H1 (cell line): ENCODE measurements at regions not wholly inside any gene's neighbourhood (a gene's known extent, or its start where the extent isn't known, plus 50 kb on each side); places are given as distances from the start of the nearest gene placed in this dataset.

Experiments used
- CTCF ChIA-PET: fragments of 300-600 bp; sonication (Branson Sonifier 250); formaldehyde crosslinking; loops from one replicate; lab custom pipeline; 2021; ENCODE audit not compliant: partially characterized antibody; lab: Charles Lee
- POLR2A ChIA-PET: fragments of 300-600 bp; sonication (Branson Sonifier 250); formaldehyde crosslinking; loops from one replicate; lab custom pipeline; 2021; ENCODE audit warnings: inconsistent platforms; ENCODE audit not compliant: partially characterized antibody; lab: Charles Lee
- DNase-seq, 2 experiments: peaks; one replicate each; pipeline versions ENCODE4 v3.0.0 to v3.0.0-alpha.2; 2010 to 2022; ENCODE audit warnings: low spot score in 2 of 2, low read depth in 1 of 2, mixed read lengths in 1 of 2
- FAIRE-seq: peaks from 2 replicates; lab custom pipeline; 2011; peaks lifted over from hg19 to GRCh38; lab: Jason Lieb, UNC
- H2AFZ ChIP-seq: 2 replicates; pipeline ENCODE4 v1.8.1; 2012; ENCODE audit warnings: low read length, inconsistent platforms
- H2AK5ac ChIP-seq: 2 replicates; pipeline ENCODE4 v1.6.1; 2013; ENCODE audit warnings: low read depth, low read length
- H2BK120ac ChIP-seq: replicated peaks from 2 replicates; pipeline ENCODE3; 2013; ENCODE audit warnings: low read depth, low read length, inconsistent platforms
- H2BK12ac ChIP-seq: 2 replicates; pipeline ENCODE4 v1.6.1; 2013; ENCODE audit warnings: low read depth, low read length
- H2BK15ac ChIP-seq: 2 replicates; pipeline ENCODE4 v1.6.1; 2013; ENCODE audit warnings: low read length
- H2BK20ac ChIP-seq: 2 replicates; pipeline ENCODE4 v1.6.1; 2013; ENCODE audit warnings: low read length
- H2BK5ac ChIP-seq: 2 replicates; pipeline ENCODE4 v1.6.1; 2013; ENCODE audit warnings: low read depth, low read length
- H3K14ac ChIP-seq: 2 replicates; pipeline ENCODE4 v1.6.1; 2013; ENCODE audit warnings: inconsistent platforms; ENCODE audit not compliant: insufficient read length
- H3K18ac ChIP-seq: 2 replicates; pipeline ENCODE4 v1.6.1; 2013; ENCODE audit warnings: low read length; ENCODE audit errors: extremely low read depth
- H3K23ac ChIP-seq: 2 replicates; pipeline ENCODE4 v1.6.1; 2013; ENCODE audit warnings: inconsistent platforms; ENCODE audit not compliant: insufficient read length
- H3K23me2 ChIP-seq: 2 replicates; pipeline ENCODE4 v1.6.1; 2013; ENCODE audit warnings: low read depth, low read length
- H3K27ac ChIP-seq: 2 replicates; pipeline ENCODE4 v1.6.1; 2011; ENCODE audit warnings: low read depth, low read length, inconsistent platforms
- H3K27me3 ChIP-seq, 4 experiments: replicated peaks in 1 of 4; 1 replicate in 1 of 4; 2 replicates in 3 of 4; pipeline versions ENCODE4 v1.6.1 to v1.8.1; 2011 to 2013; ENCODE audit warnings: low read length in 3 of 4, mild to moderate bottlenecking in 3 of 4, inconsistent platforms in 2 of 4, mixed read lengths in 2 of 4, moderate library complexity in 1 of 4; ENCODE audit not compliant: control insufficient read depth in 3 of 4, insufficient read depth in 3 of 4; ENCODE audit errors: extremely low read depth in 1 of 4
- H3K36me3 ChIP-seq, 4 experiments: 2 replicates each; pipeline versions ENCODE4 v1.6.1 to v1.8.1; 2011 to 2013; ENCODE audit warnings: mild to moderate bottlenecking in 4 of 4, low read length in 3 of 4, moderate library complexity in 2 of 4, control low read depth in 1 of 4, inconsistent platforms in 1 of 4; ENCODE audit not compliant: insufficient read depth in 4 of 4, control insufficient read depth in 2 of 4
- H3K4ac ChIP-seq: replicated peaks from 2 replicates; pipeline ENCODE3; 2013; ENCODE audit warnings: low read length, low read depth, mixed read lengths, inconsistent platforms; ENCODE audit not compliant: insufficient read length
- H3K4me1 ChIP-seq, 4 experiments: replicated peaks in 1 of 4; 1 replicate in 1 of 4; 2 replicates in 3 of 4; pipeline versions ENCODE4 v1.6.1 to v1.8.1; 2011 to 2013; ENCODE audit warnings: low read length in 3 of 4, inconsistent platforms in 2 of 4, mixed read lengths in 1 of 4; ENCODE audit not compliant: insufficient read depth in 4 of 4, control insufficient read depth in 3 of 4
- H3K4me2 ChIP-seq, 2 experiments: 2 replicates each; pipeline versions ENCODE4 v1.6.1 to v1.8.1; 2011 to 2013; ENCODE audit warnings: low read depth in 2 of 2, low read length in 2 of 2, control low read depth in 1 of 2, inconsistent platforms in 1 of 2, mild to moderate bottlenecking in 1 of 2; ENCODE audit not compliant: insufficient read depth in 1 of 2
- H3K4me3 ChIP-seq, 4 experiments: fragments of 200-600, 300-600 bp in 1 of 4; sonication (generic), shearing (Covaris generic), sonication (Bioruptor Twin) in 1 of 4; 2 replicates each; pipeline versions ENCODE4 v1.5.1 to v1.8.1; 2011 to 2016; ENCODE audit warnings: low read length in 4 of 4, low read depth in 3 of 4, control low read depth in 2 of 4, inconsistent platforms in 2 of 4, mild to moderate bottlenecking in 2 of 4, mixed read lengths in 1 of 4, moderate library complexity in 1 of 4; ENCODE audit not compliant: insufficient read depth in 2 of 4; ENCODE audit errors: extremely low read depth in 1 of 4
- H3K56ac ChIP-seq: replicated peaks from 2 replicates; pipeline ENCODE3; 2013; ENCODE audit warnings: low read depth, mild to moderate bottlenecking, mixed read lengths, low read length, inconsistent platforms; ENCODE audit not compliant: insufficient read length
- H3K79me1 ChIP-seq: 2 replicates; pipeline ENCODE4 v1.6.1; 2013; ENCODE audit warnings: low read depth, low read length, control low read depth
- H3K79me2 ChIP-seq, 2 experiments: 2 replicates each; pipeline versions ENCODE4 v1.6.1 to v1.8.1; 2012 to 2013; ENCODE audit warnings: low read length in 2 of 2, mild to moderate bottlenecking in 2 of 2, inconsistent platforms in 1 of 2; ENCODE audit not compliant: insufficient read depth in 2 of 2, control insufficient read depth in 1 of 2
- H3K9ac ChIP-seq, 4 experiments: replicated peaks in 1 of 4; 1 replicate in 1 of 4; 2 replicates in 3 of 4; pipeline versions ENCODE4 v1.6.1 to v1.8.1; 2011 to 2013; ENCODE audit warnings: low read depth in 3 of 4, low read length in 3 of 4, control low read depth in 2 of 4, mild to moderate bottlenecking in 2 of 4, moderate library complexity in 2 of 4, inconsistent platforms in 1 of 4; ENCODE audit errors: extremely low read depth in 1 of 4
- H3K9me3 ChIP-seq, 2 experiments: 2 replicates each; pipeline versions ENCODE4 v1.6.1 to v1.8.1; 2012 to 2013; ENCODE audit warnings: mild to moderate bottlenecking in 2 of 2, moderate library complexity in 2 of 2, control low read depth in 1 of 2, inconsistent platforms in 1 of 2, low read depth in 1 of 2, low read length in 1 of 2, mixed read lengths in 1 of 2; ENCODE audit not compliant: insufficient read depth in 2 of 2
- H4K20me1 ChIP-seq, 2 experiments: replicated peaks in 1 of 2; 2 replicates each; pipeline versions ENCODE3 to v1.8.1; 2011 to 2013; ENCODE audit warnings: inconsistent platforms in 2 of 2, low read length in 2 of 2, mild to moderate bottlenecking in 1 of 2; ENCODE audit not compliant: insufficient read depth in 2 of 2, control insufficient read depth in 1 of 2
- H4K5ac ChIP-seq: 2 replicates; pipeline ENCODE4 v1.6.1; 2013; ENCODE audit warnings: low read length, low read depth, mixed read lengths, inconsistent platforms; ENCODE audit not compliant: insufficient read length
- H4K8ac ChIP-seq: 2 replicates; pipeline ENCODE4 v1.8.0; 2013; ENCODE audit warnings: mild to moderate bottlenecking, moderate library complexity, low read length, inconsistent platforms; ENCODE audit not compliant: insufficient read depth; ENCODE audit errors: extremely low read depth
- H4K91ac ChIP-seq: replicated peaks from 2 replicates; pipeline ENCODE3; 2013; ENCODE audit warnings: low read length, mixed read lengths, inconsistent platforms; ENCODE audit not compliant: insufficient read length
- CEBPB ChIP-seq: IDR thresholded peaks from 2 replicates; pipeline ENCODE4 v1.6.1; 2012; ENCODE audit warnings: low read depth, low read length
- NRF1 ChIP-seq: IDR thresholded peaks from 2 replicates; pipeline ENCODE4 v1.6.1; 2011; ENCODE audit warnings: mild to moderate bottlenecking, low read depth, low read length, improper control_type of control experiment
- WGBS, 2 experiments: shearing (Covaris generic) in 1 of 2; methylation state at CpG; one replicate each; pipeline versions ENCODE4 v1.1.6 to v1.1.7; 2013 to 2015; ENCODE audit warnings: low lambda C conversion rate in 2 of 2, mixed read lengths in 2 of 2, inconsistent platforms in 1 of 2, low coverage in 1 of 2, missing lambda C conversion rate in 1 of 2; ENCODE audit not compliant: insufficient replicate concordance in 2 of 2, insufficient coverage in 1 of 2, insufficient read length in 1 of 2; ENCODE audit errors: extremely low coverage in 1 of 2, missing lambda C conversion rate in 1 of 2; 5-methylcytosine and 5-hydroxymethylcytosine counted together

DNA sequence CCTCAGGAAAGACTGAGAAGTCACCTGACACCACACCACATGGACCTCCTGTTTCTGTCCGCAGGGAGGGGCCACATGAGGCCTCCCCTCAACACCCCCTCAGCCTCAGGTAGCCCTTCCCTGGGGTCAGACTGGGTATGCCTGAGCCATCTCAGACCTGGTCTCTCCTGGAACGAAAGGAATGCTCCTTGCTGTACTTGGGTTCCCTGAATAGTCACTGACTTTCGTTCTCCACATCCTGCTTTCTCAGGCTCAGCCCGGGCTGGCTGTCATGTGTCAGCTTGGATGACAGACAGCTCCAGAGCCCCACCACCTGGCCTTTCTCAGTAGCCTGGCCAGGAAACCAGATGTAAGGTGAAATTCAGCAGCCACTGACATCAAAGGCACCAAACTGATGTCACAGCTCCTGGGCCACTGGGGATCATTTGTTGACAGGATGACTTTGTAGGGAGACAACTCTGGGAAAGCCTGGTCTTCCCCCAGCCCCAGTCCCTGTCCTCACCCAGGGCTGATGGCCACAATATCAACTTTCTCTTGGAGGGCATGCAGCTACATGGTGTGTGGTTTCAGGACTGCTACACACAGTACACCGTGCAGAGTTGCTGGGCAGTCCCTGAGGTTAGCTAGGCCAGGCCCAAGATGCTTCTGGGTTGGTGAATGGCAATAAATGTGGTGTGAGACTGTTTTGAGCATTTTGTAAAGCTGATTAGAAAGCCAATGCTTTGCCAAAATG is 141.4 kb upstream of the MRPS22 start:
- Histone ChIP-seq H3K18ac (0 out of 2 replicates have a peak overlapping the region, but pooled peaks have one; percentile 53), H2AK5ac (no peak overlapping the region), H2BK120ac (no peak overlapping the region), H3K27ac (no peak overlapping the region), H3K79me2 (no peaks in the 10 kb centered on the region), H3K4me1 (peaks cover 0 to 2% (median 0%) of the 10 kb centered on the region in 4 experiments; a peak in 1 of 7 replicates), H3K56ac (no peak overlapping the region), H3K14ac (no peak overlapping the region), H3K23me2 (no peaks in the 10 kb centered on the region), H3K4me2 (no peak overlapping the region; a peak in 1 of 4 replicates), H3K27me3 (peaks cover 0 to 2% (median 0%) of the 10 kb centered on the region in 4 experiments; a peak in 1 of 7 replicates), H2BK15ac (0 out of 2 replicates have a peak overlapping the region, but pooled peaks have one; percentile 8), H4K20me1 (no peaks in the 10 kb centered on the region), H3K4me3 (no peak overlapping the region), H4K8ac (no peak overlapping the region), H2BK12ac (no peak overlapping the region), H3K23ac (no peak overlapping the region), H3K79me1 (no peaks in the 10 kb centered on the region), H3K9ac (no peak overlapping the region), H3K9me3 (peaks cover 20 to 41% of the 10 kb centered on the region in 2 experiments; a peak in 3 of 4 replicates), H2BK20ac (no peak overlapping the region), H4K5ac (no peak overlapping the region), H3K4ac (no peak overlapping the region), H3K36me3 (no peaks in the 10 kb centered on the region), H2BK5ac (no peak overlapping the region; the same call in 1 of the 2 replicates), H4K91ac (no peak overlapping the region), H2AFZ (peak overlapping the region; percentile 83; the same call in 1 of the 2 replicates)
- WGBS, 2 experiments, result 81% methylated on average over 5 of the region's 5 CpGs; no CpG with 5 or more reads in 1 of the 2 experiments
- POLR2A ChIA-PET, result no interaction called here
- DNase-seq (peak; percentile 21 to 59), FAIRE-seq (no peak)
- CTCF ChIA-PET, result interaction anchor here (0.8 to 1.9 kb wide), 5 partner anchors 89 to 163 kb away, joined by 3 to 4 read pairs (median 3); no protein-coding TSS in a partner anchor
- TF ChIP-seq CEBPB (no peak), NRF1 (no peak)
